Transverse colon (tissue), 4 donors: ENCODE measurements at regions not wholly inside any gene's neighbourhood (a gene's known extent, or its start where the extent isn't known, plus 50 kb on each side); places are given as distances from the start of the nearest gene placed in this dataset.

ENCODE experiments used
- POLR2A ChIP-seq: fragments of 450-650 bp; IDR thresholded peaks from one replicate; pipeline ENCODE4 v1.6.1; 2016; ENCODE audit warnings: antibody characterized with exemption, mild to moderate bottlenecking, moderate library complexity
- POLR2AphosphoS5 ChIP-seq, 3 donors: sonication (generic); formaldehyde crosslinking; IDR thresholded peaks; one replicate each; pipeline ENCODE4 v1.6.1; 2016; ENCODE audit warnings: antibody characterized with exemption in 3 of 3
- TF ChIP-seq, protein P1 (sequence below), 5 experiments: fragments of 200-600 bp in 3 of 5; fragments of 450-650 bp in 2 of 5; sonication (generic) in 3 of 5; IDR thresholded peaks; 1 replicate in 2 of 5; 2 replicates in 3 of 5; pipeline ENCODE4 v1.5.1; 2016 to 2017; ENCODE audit warnings: antibody characterized with exemption in 5 of 5, inconsistent platforms in 3 of 5, mild to moderate bottlenecking in 2 of 5, moderate library complexity in 1 of 5

DNA sequence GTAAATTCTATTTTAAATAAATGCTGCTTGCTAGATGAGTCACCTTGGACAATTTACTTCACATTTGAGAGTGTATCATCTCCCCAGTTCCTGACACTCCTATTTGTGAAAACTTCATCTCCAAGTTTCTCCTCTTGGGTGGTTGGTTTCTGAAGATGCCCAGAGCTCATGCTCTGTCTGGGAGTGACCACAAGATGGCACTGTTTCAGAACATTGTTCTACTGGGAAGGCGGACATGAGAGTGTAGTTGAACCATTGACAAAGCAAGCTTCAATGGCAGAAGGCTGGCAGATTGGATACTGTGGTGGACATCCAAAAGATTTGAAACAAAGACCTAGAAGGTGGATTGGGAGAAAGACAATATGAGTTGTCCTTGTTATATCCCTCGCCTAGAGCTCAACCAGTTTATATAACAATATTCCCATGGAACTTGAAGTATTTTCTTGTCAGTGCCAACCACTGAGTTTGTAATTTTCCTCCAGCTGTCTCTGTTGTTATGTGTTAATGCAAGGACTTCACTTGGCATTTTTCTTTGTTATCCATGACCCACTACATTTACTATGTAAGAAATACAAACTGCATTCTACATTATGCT, 234.3 kb upstream of the ANKH start:
- TF ChIP-seq, protein P1, sequence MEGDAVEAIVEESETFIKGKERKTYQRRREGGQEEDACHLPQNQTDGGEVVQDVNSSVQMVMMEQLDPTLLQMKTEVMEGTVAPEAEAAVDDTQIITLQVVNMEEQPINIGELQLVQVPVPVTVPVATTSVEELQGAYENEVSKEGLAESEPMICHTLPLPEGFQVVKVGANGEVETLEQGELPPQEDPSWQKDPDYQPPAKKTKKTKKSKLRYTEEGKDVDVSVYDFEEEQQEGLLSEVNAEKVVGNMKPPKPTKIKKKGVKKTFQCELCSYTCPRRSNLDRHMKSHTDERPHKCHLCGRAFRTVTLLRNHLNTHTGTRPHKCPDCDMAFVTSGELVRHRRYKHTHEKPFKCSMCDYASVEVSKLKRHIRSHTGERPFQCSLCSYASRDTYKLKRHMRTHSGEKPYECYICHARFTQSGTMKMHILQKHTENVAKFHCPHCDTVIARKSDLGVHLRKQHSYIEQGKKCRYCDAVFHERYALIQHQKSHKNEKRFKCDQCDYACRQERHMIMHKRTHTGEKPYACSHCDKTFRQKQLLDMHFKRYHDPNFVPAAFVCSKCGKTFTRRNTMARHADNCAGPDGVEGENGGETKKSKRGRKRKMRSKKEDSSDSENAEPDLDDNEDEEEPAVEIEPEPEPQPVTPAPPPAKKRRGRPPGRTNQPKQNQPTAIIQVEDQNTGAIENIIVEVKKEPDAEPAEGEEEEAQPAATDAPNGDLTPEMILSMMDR (IDR thresholded peaks at IDR 0.05): peak; percentile 57 to 79 (median 72)
- TF ChIP-seq POLR2AphosphoS5 (IDR thresholded peaks at IDR 0.05) (no peak), POLR2A (no peak)
